Head of caudate nucleus (tissue), 42 donors: ENCODE measurements at regions not wholly inside any gene's neighbourhood (a gene's known extent, or its start where the extent isn't known, plus 50 kb on each side); places are given as distances from the start of the nearest gene placed in this dataset.

Experiments used
- DNase-seq, 42 donors: peaks; one replicate each; pipeline versions ENCODE4 v3.0.0 to v3.0.0-alpha.2; 2020 to 2021; ENCODE audit warnings: mixed read lengths in 7 of 42
- intact Hi-C: fragments of 100-400 bp; cut with DNase I; formaldehyde crosslinking; loops from one replicate; pipeline ENCODE4 v1.15.0; 2022

GRCh38 chr5:118257066-118257465 lies 731.3 kb downstream of the DTWD2 start:
- DNase-seq, result no peak
- intact Hi-C loops, result no loop called here

- no peak for DNase-seq
Observed at GRCh38 chr5:118253225-118254061, 734.9 kb downstream of the DTWD2 start.

GRCh38 chr5:118249386-118249785 lies 739.0 kb downstream of the DTWD2 start:
- DNase-seq, result no peak
- intact Hi-C loops, result no loop called here

More at GRCh38 chr5:118253225-118254061, 734.9 kb downstream of the DTWD2 start:
- intact Hi-C loops, result no loop called here

- intact Hi-C loops, result no loop called here
- no peak for DNase-seq
Observed at GRCh38 chr5:118247458-118247857, 740.9 kb downstream of the DTWD2 start.

- intact Hi-C loops, result no loop called here
- DNase-seq, result no peak
Observed at GRCh38 chr5:118243613-118244012, 744.7 kb downstream of the DTWD2 start.

GRCh38 chr5:118243068-118243467 lies 745.3 kb downstream of the DTWD2 start:
- intact Hi-C loops, result no loop called here
- DNase-seq, result no peak

- no peak for DNase-seq
- intact Hi-C loops, result no loop called here
Observed at GRCh38 chr5:118236108-118236849, 752.1 kb downstream of the DTWD2 start.

GRCh38 chr5:118233606-118234005 lies 754.7 kb downstream of the DTWD2 start:
- intact Hi-C loops, result no loop called here
- no peak for DNase-seq

GRCh38 chr5:118228489-118228888 lies 759.9 kb downstream of the DTWD2 start:
- no peak for DNase-seq
- intact Hi-C loops, result no loop called here

GRCh38 chr5:118224546-118224945 lies 763.8 kb downstream of the DTWD2 start:
- no peak for DNase-seq
- intact Hi-C loops, result no loop called here

GRCh38 chr5:118220556-118221195 lies 767.7 kb downstream of the DTWD2 start:
- intact Hi-C loops, result no loop called here
- DNase-seq, result no peak

GRCh38 chr5:118211606-118212005 lies 776.7 kb downstream of the DTWD2 start:
- no peak for DNase-seq
- intact Hi-C loops, result no loop called here

GRCh38 chr5:118208031-118208453 lies 780.3 kb downstream of the DTWD2 start:
- intact Hi-C loops, result no loop called here
- no peak for DNase-seq

GRCh38 chr5:118199801-118200200 lies 788.5 kb downstream of the DTWD2 start:
- intact Hi-C loops, result no loop called here

GRCh38 chr5:118196229-118196628 lies 792.1 kb downstream of the DTWD2 start:
- intact Hi-C loops, result no loop called here
- no peak for DNase-seq

More at GRCh38 chr5:118199801-118200200, 788.5 kb downstream of the DTWD2 start:
- no peak for DNase-seq

GRCh38 chr5:118195211-118195610 lies 793.1 kb downstream of the DTWD2 start:
- DNase-seq, result no peak
- intact Hi-C loops, result no loop called here

- DNase-seq, result no peak
Observed at GRCh38 chr5:118193194-118193905, 795.0 kb downstream of the DTWD2 start.

GRCh38 chr5:118185018-118185417 lies 803.3 kb downstream of the DTWD2 start:
- DNase-seq, result no peak
- intact Hi-C loops, result no loop called here

More at GRCh38 chr5:118193194-118193905, 795.0 kb downstream of the DTWD2 start:
- intact Hi-C loops, result no loop called here

- intact Hi-C loops, result no loop called here
- no peak for DNase-seq
Observed at GRCh38 chr5:118176146-118176545, 812.2 kb downstream of the DTWD2 start.
